ENCODE measurements at regions not wholly inside any gene's neighbourhood (a gene's known extent, or its start where the extent isn't known, plus 50 kb on each side); places are given as distances from the start of the nearest gene placed in this dataset.
"Not testable (repeated sequence)": the region's sequence is repeated elsewhere in the genome, so short reads cannot be mapped to it uniquely, and the experiment has no call there.

GRCh38 chr17:27007734-27008531 is 286.0 kb upstream of the WSB1 start:
- not testable (repeated sequence) for TF ChIP-seq EP300 (conservative IDR thresholded peaks at IDR 0.05; ENCODE audit: poor library complexity, severe bottlenecking); POLR2AphosphoS5 (IDR thresholded peaks at IDR 0.05); TAF1 (IDR thresholded peaks at IDR 0.05; ENCODE audit: low read depth); RAD21 (conservative IDR thresholded peaks at IDR 0.05); CTCF (IDR thresholded peaks at IDR 0.05; ENCODE audit: poor library complexity, severe bottlenecking); EZH2 (IDR thresholded peaks at IDR 0.05; ENCODE audit: borderline replicate concordance, insufficient read depth, low read length, poor library complexity, severe bottlenecking)

Measured in neural cell (in vitro differentiated cells).